ENCODE measurements at regions not wholly inside any gene's neighbourhood (a gene's known extent, or its start where the extent isn't known, plus 50 kb on each side); places are given as distances from the start of the nearest gene placed in this dataset.

- Mint-ChIP-seq H3K9me3 (no peaks in the 10 kb centered on the region), H3K27ac (no peak overlapping the region), H3K4me3 (no peak overlapping the region), H3K36me3 (no peaks in the 10 kb centered on the region), H3K4me1 (no peaks in the 10 kb centered on the region), H3K27me3 (no peaks in the 10 kb centered on the region)
Measured at GRCh38 chr1:58396150-58396549, 150.4 kb downstream of the OMA1 start.

- Mint-ChIP-seq H3K4me3 (no peak overlapping the region), H3K4me1 (no peaks in the 10 kb centered on the region), H3K36me3 (no peaks in the 10 kb centered on the region), H3K27ac (no peak overlapping the region), H3K27me3 (no peaks in the 10 kb centered on the region), H3K9me3 (no peaks in the 10 kb centered on the region)
Measured at GRCh38 chr1:58395355-58395754, 151.2 kb downstream of the OMA1 start.

- Mint-ChIP-seq H3K9me3 (no peaks in the 10 kb centered on the region), H3K4me3 (no peak overlapping the region), H3K36me3 (no peaks in the 10 kb centered on the region), H3K27me3 (no peaks in the 10 kb centered on the region), H3K4me1 (no peaks in the 10 kb centered on the region), H3K27ac (no peak overlapping the region)
Measured at GRCh38 chr1:58392083-58392482, 154.4 kb downstream of the OMA1 start.

- Mint-ChIP-seq H3K4me3 (no peak overlapping the region), H3K36me3 (no peaks in the 10 kb centered on the region), H3K4me1 (no peaks in the 10 kb centered on the region), H3K27me3 (no peaks in the 10 kb centered on the region), H3K9me3 (no peaks in the 10 kb centered on the region), H3K27ac (no peak overlapping the region)
Measured at GRCh38 chr1:58391514-58391913, 155.0 kb downstream of the OMA1 start.

GRCh38 chr1:58391056-58391455, 155.5 kb downstream of the OMA1 start:
- Mint-ChIP-seq H3K27me3 (no peaks in the 10 kb centered on the region), H3K4me1 (no peaks in the 10 kb centered on the region), H3K36me3 (no peaks in the 10 kb centered on the region), H3K4me3 (no peak overlapping the region), H3K27ac (no peak overlapping the region), H3K9me3 (no peaks in the 10 kb centered on the region)

GRCh38 chr1:58390091-58390490, 156.4 kb downstream of the OMA1 start:
- Mint-ChIP-seq H3K4me3 (no peak overlapping the region), H3K27ac (no peak overlapping the region), H3K36me3 (no peaks in the 10 kb centered on the region), H3K4me1 (no peaks in the 10 kb centered on the region), H3K27me3 (no peaks in the 10 kb centered on the region), H3K9me3 (no peaks in the 10 kb centered on the region)

- no peak overlapping the region for H3K4me3 Mint-ChIP-seq
- no peak overlapping the region for H3K27ac Mint-ChIP-seq
- H3K4me1 Mint-ChIP-seq = no peaks in the 10 kb centered on the region
- H3K27me3 Mint-ChIP-seq = no peaks in the 10 kb centered on the region
- H3K9me3 Mint-ChIP-seq = peaks cover 18% of the 10 kb centered on the region
- H3K36me3 Mint-ChIP-seq = peaks cover 18% of the 10 kb centered on the region
Measured at GRCh38 chr1:58380345-58380744, 166.2 kb downstream of the OMA1 start.

GRCh38 chr1:58367217-58367616, 179.3 kb downstream of the OMA1 start:
- Mint-ChIP-seq H3K36me3 (peaks cover 6% of the 10 kb centered on the region), H3K27me3 (peaks cover 1% of the 10 kb centered on the region), H3K27ac (no peak overlapping the region), H3K4me1 (no peaks in the 10 kb centered on the region), H3K9me3 (peaks cover 9% of the 10 kb centered on the region), H3K4me3 (no peak overlapping the region)

- H3K27me3 Mint-ChIP-seq = peaks cover 1% of the 10 kb centered on the region
- no peaks in the 10 kb centered on the region for H3K9me3 Mint-ChIP-seq
- no peak overlapping the region for H3K27ac Mint-ChIP-seq
- no peaks in the 10 kb centered on the region for H3K36me3 Mint-ChIP-seq
- no peak overlapping the region for H3K4me3 Mint-ChIP-seq
- no peaks in the 10 kb centered on the region for H3K4me1 Mint-ChIP-seq
Measured at GRCh38 chr1:58365328-58365727, 181.2 kb downstream of the OMA1 start.

- H3K27ac Mint-ChIP-seq = no peak overlapping the region
- no peaks in the 10 kb centered on the region for H3K9me3 Mint-ChIP-seq
- peaks cover 1% of the 10 kb centered on the region for H3K27me3 Mint-ChIP-seq
- H3K4me3 Mint-ChIP-seq = no peak overlapping the region
- no peaks in the 10 kb centered on the region for H3K36me3 Mint-ChIP-seq
- no peaks in the 10 kb centered on the region for H3K4me1 Mint-ChIP-seq
Measured at GRCh38 chr1:58363585-58363984, 182.9 kb downstream of the OMA1 start.

GRCh38 chr1:58361134-58361533, 185.4 kb downstream of the OMA1 start:
- H3K27ac Mint-ChIP-seq = no peak overlapping the region
- H3K27me3 Mint-ChIP-seq = peaks cover 2% of the 10 kb centered on the region
- no peak overlapping the region for H3K4me3 Mint-ChIP-seq
- H3K9me3 Mint-ChIP-seq = no peaks in the 10 kb centered on the region
- no peaks in the 10 kb centered on the region for H3K36me3 Mint-ChIP-seq
- no peaks in the 10 kb centered on the region for H3K4me1 Mint-ChIP-seq

- no peak overlapping the region for H3K4me3 Mint-ChIP-seq
- H3K9me3 Mint-ChIP-seq = no peaks in the 10 kb centered on the region
- H3K27me3 Mint-ChIP-seq = peaks cover 2% of the 10 kb centered on the region
- H3K4me1 Mint-ChIP-seq = no peaks in the 10 kb centered on the region
- H3K36me3 Mint-ChIP-seq = no peaks in the 10 kb centered on the region
- no peak overlapping the region for H3K27ac Mint-ChIP-seq
Measured at GRCh38 chr1:58358346-58358745, 188.2 kb downstream of the OMA1 start.

GRCh38 chr1:58356402-58356801, 190.1 kb downstream of the OMA1 start:
- Mint-ChIP-seq H3K27me3 (peaks cover 2% of the 10 kb centered on the region), H3K36me3 (no peaks in the 10 kb centered on the region), H3K4me1 (no peaks in the 10 kb centered on the region), H3K9me3 (no peaks in the 10 kb centered on the region), H3K4me3 (no peak overlapping the region), H3K27ac (no peak overlapping the region)

GRCh38 chr1:58353168-58353567, 193.4 kb downstream of the OMA1 start:
- peaks cover 2% of the 10 kb centered on the region for H3K36me3 Mint-ChIP-seq
- no peaks in the 10 kb centered on the region for H3K4me1 Mint-ChIP-seq
- no peaks in the 10 kb centered on the region for H3K9me3 Mint-ChIP-seq
- no peak overlapping the region for H3K27ac Mint-ChIP-seq
- H3K27me3 Mint-ChIP-seq = peaks cover 2% of the 10 kb centered on the region
- H3K4me3 Mint-ChIP-seq = no peak overlapping the region

GRCh38 chr1:58352476-58353092, 193.9 kb downstream of the OMA1 start:
- H3K36me3 Mint-ChIP-seq = peaks cover 2% of the 10 kb centered on the region
- H3K9me3 Mint-ChIP-seq = no peaks in the 10 kb centered on the region
- H3K4me1 Mint-ChIP-seq = no peaks in the 10 kb centered on the region
- peaks cover 2% of the 10 kb centered on the region for H3K27me3 Mint-ChIP-seq
- H3K4me3 Mint-ChIP-seq = no peak overlapping the region
- H3K27ac Mint-ChIP-seq = no peak overlapping the region

- peaks cover 5% of the 10 kb centered on the region for H3K36me3 Mint-ChIP-seq
- H3K27ac Mint-ChIP-seq = no peak overlapping the region
- no peak overlapping the region for H3K4me3 Mint-ChIP-seq
Measured at GRCh38 chr1:58346036-58346355, 200.5 kb downstream of the OMA1 start.

More at GRCh38 chr1:58346036-58346355, 200.5 kb downstream of the OMA1 start:
- Mint-ChIP-seq H3K9me3 (no peaks in the 10 kb centered on the region), H3K27me3 (peaks cover 2% of the 10 kb centered on the region), H3K4me1 (no peaks in the 10 kb centered on the region)
